ENCODE measurements at regions not wholly inside any gene's neighbourhood (a gene's known extent, or its start where the extent isn't known, plus 50 kb on each side); places are given as distances from the start of the nearest gene placed in this dataset.

DNA sequence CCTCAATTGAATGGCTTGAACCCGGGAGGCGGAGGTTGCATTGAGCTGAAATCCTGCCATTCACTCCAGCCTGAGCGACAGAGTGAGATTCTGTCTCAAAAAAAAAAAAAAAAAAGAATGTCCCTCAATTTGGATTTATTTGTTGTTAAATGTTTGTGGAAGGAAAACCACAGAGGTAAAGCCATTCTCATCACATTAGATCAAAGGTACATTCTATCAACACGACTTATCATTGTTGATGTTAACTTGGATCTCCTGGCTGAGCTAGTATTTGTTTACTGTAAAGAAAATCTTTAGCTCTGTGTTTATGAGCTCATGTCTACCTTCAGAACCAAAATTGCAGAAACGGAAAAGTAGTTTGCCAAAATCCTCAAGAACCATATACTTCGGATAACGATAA, 91.4 kb upstream of the SALL4 start:
- H3F3A ChIP-seq (ENCODE audit: control insufficient read depth, insufficient read depth) = no peaks in the 10 kb centered on the region
- H3K9me2 ChIP-seq (replicated peaks; ENCODE audit: control insufficient read depth, low read length) = no peaks in the 10 kb centered on the region
- peaks cover 6% of the 10 kb centered on the region; the same call in 1 of the 2 replicates for H3K27me3 ChIP-seq (ENCODE audit: control insufficient read depth, low read length)
- no peak overlapping the region for H3K27ac ChIP-seq (ENCODE audit: low read depth, low read length)
- no peaks in the 10 kb centered on the region for H3K9me3 ChIP-seq (ENCODE audit: control insufficient read depth, insufficient read depth, low read length)
- no peaks in the 10 kb centered on the region for H4K20me1 ChIP-seq (ENCODE audit: control insufficient read depth, insufficient read depth, low read depth, low read length)
- TF ChIP-seq EZH2phosphoT487 (IDR thresholded peaks at IDR 0.05; ENCODE audit: borderline replicate concordance, low read length) = no peak
- TF ChIP-seq, protein P1, sequence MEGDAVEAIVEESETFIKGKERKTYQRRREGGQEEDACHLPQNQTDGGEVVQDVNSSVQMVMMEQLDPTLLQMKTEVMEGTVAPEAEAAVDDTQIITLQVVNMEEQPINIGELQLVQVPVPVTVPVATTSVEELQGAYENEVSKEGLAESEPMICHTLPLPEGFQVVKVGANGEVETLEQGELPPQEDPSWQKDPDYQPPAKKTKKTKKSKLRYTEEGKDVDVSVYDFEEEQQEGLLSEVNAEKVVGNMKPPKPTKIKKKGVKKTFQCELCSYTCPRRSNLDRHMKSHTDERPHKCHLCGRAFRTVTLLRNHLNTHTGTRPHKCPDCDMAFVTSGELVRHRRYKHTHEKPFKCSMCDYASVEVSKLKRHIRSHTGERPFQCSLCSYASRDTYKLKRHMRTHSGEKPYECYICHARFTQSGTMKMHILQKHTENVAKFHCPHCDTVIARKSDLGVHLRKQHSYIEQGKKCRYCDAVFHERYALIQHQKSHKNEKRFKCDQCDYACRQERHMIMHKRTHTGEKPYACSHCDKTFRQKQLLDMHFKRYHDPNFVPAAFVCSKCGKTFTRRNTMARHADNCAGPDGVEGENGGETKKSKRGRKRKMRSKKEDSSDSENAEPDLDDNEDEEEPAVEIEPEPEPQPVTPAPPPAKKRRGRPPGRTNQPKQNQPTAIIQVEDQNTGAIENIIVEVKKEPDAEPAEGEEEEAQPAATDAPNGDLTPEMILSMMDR (IDR thresholded peaks at IDR 0.05; ENCODE audit: low read depth, low read length, poor library complexity, severe bottlenecking) = no peak
- H3K36me3 ChIP-seq (ENCODE audit: control insufficient read depth, low read length) = no peaks in the 10 kb centered on the region
- no peak overlapping the region for H3K4me2 ChIP-seq (ENCODE audit: low read length)
- H3K79me2 ChIP-seq (ENCODE audit: control insufficient read depth, low read length) = no peaks in the 10 kb centered on the region
- no peaks in the 10 kb centered on the region for H3K4me1 ChIP-seq (ENCODE audit: control insufficient read depth, low read length)
- H3K4me3 ChIP-seq (ENCODE audit: low read length) = no peak overlapping the region

DNA sequence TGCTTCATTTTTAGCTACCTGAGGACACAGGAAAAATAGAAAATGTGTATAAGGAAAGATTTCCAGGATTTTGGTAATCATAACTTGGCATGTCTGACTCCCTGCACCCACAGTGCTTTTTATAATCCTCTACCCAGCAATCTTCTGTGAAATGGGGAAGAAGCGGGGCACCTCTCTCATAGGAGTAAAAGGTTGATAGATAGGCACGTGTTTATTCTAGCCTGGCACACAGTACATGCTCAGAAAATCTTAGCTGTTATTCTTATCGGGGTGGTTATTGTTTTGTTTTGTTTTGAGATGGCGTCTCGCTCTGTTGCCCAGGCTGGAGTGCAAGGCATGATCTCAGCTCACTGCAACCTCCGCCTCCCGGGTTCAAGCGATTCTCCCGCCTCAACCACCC, 87.7 kb upstream of the SALL4 start:
- H3K79me2 ChIP-seq (ENCODE audit: control insufficient read depth, low read length) = no peaks in the 10 kb centered on the region
- no peaks in the 10 kb centered on the region for H3K36me3 ChIP-seq (ENCODE audit: control insufficient read depth, low read length)
- no peaks in the 10 kb centered on the region for H4K20me1 ChIP-seq (ENCODE audit: control insufficient read depth, insufficient read depth, low read depth, low read length)
- H3K4me1 ChIP-seq (ENCODE audit: control insufficient read depth, low read length) = no peaks in the 10 kb centered on the region
- no peaks in the 10 kb centered on the region for H3K9me2 ChIP-seq (replicated peaks; ENCODE audit: control insufficient read depth, low read length)
- no peak overlapping the region for H3K4me2 ChIP-seq (ENCODE audit: low read length)
- H3K27ac ChIP-seq (ENCODE audit: low read depth, low read length) = no peak overlapping the region
- H3K27me3 ChIP-seq (ENCODE audit: control insufficient read depth, low read length) = peaks cover 6% of the 10 kb centered on the region; the same call in 1 of the 2 replicates
- H3F3A ChIP-seq (ENCODE audit: control insufficient read depth, insufficient read depth) = no peaks in the 10 kb centered on the region
- no peak overlapping the region for H3K4me3 ChIP-seq (ENCODE audit: low read length)
- TF ChIP-seq, protein P1 (IDR thresholded peaks at IDR 0.05; ENCODE audit: low read depth, low read length, poor library complexity, severe bottlenecking) = no peak
- TF ChIP-seq EZH2phosphoT487 (IDR thresholded peaks at IDR 0.05; ENCODE audit: borderline replicate concordance, low read length) = no peak
- no peaks in the 10 kb centered on the region for H3K9me3 ChIP-seq (ENCODE audit: control insufficient read depth, insufficient read depth, low read length)

DNA sequence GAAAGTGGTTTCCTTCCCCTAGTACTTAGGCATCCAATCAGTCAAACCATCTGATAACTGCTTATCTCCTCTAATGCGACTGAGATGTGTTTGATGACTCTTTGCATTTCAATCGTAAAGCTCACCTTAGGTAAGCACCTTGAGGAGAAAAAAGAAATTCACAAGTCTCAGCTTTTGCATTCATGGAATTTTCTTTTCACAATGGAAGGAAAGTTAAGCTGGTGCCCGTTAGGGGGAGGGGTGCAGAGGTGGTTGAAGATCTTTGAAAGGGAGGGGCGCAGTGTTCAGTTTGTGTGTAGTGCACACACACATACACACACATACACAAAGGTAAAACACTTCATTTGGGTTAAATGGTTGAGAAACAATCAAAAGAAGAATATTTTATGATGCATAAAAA, 87.1 kb upstream of the SALL4 start:
- Histone ChIP-seq H3K79me2 (ENCODE audit: control insufficient read depth, low read length) (no peaks in the 10 kb centered on the region), H4K20me1 (ENCODE audit: control insufficient read depth, insufficient read depth, low read depth, low read length) (no peaks in the 10 kb centered on the region), H3K4me1 (ENCODE audit: control insufficient read depth, low read length) (no peaks in the 10 kb centered on the region), H3F3A (ENCODE audit: control insufficient read depth, insufficient read depth) (no peaks in the 10 kb centered on the region), H3K36me3 (ENCODE audit: control insufficient read depth, low read length) (no peaks in the 10 kb centered on the region), H3K9me3 (ENCODE audit: control insufficient read depth, insufficient read depth, low read length) (no peaks in the 10 kb centered on the region), H3K4me3 (ENCODE audit: low read length) (no peak overlapping the region), H3K9me2 (replicated peaks; ENCODE audit: control insufficient read depth, low read length) (no peaks in the 10 kb centered on the region), H3K4me2 (ENCODE audit: low read length) (no peak overlapping the region), H3K27ac (ENCODE audit: low read depth, low read length) (no peak overlapping the region), H3K27me3 (ENCODE audit: control insufficient read depth, low read length) (peaks cover 6% of the 10 kb centered on the region; the same call in 1 of the 2 replicates)
- TF ChIP-seq, protein P1 (IDR thresholded peaks at IDR 0.05; ENCODE audit: low read depth, low read length, poor library complexity, severe bottlenecking) = no peak
- TF ChIP-seq EZH2phosphoT487 (IDR thresholded peaks at IDR 0.05; ENCODE audit: borderline replicate concordance, low read length) = no peak
